ENCODE measurements at regions not wholly inside any gene's neighbourhood (a gene's known extent, or its start where the extent isn't known, plus 50 kb on each side); places are given as distances from the start of the nearest gene placed in this dataset.
"Not testable (repeated sequence)": the region's sequence is repeated elsewhere in the genome, so short reads cannot be mapped to it uniquely, and the experiment has no call there.

GRCh38 chr6:14555804-14556203 lies 438.2 kb downstream of the CD83 start:
- no peak for ATAC-seq
- no peak for DNase-seq (ENCODE audit: low read depth, low spot score)
- in situ Hi-C loops (cut with HindIII; ENCODE audit: low pct_unique_long_range_greater_than_20kb, low sequenced_read_pairs), result no loop called here

GRCh38 chr6:14559746-14560536 lies 442.4 kb downstream of the CD83 start:
- no peak for DNase-seq (ENCODE audit: low read depth, low spot score)
- Histone ChIP-seq H3K27me3 (ENCODE audit: control insufficient read depth, insufficient read depth, low read length) (no peaks in the 10 kb centered on the region), H3K9me3 (ENCODE audit: control insufficient read depth, insufficient read depth, low read depth, low read length) (no peaks in the 10 kb centered on the region), H3K36me3 (ENCODE audit: control insufficient read depth, insufficient read depth, low read length) (no peaks in the 10 kb centered on the region), H3K27ac (ENCODE audit: low read length) (no peak overlapping the region), H3K4me3 (ENCODE audit: low read depth in 2 of 2, low read length in 2 of 2) (no peak overlapping the region), H3K4me1 (ENCODE audit: control insufficient read depth, insufficient read depth, low read length) (no peaks in the 10 kb centered on the region)
- POLR2A ChIA-PET, result no interaction called here
- in situ Hi-C loops (cut with HindIII; ENCODE audit: low pct_unique_long_range_greater_than_20kb, low sequenced_read_pairs), result no loop called here
- CTCF ChIA-PET, result no interaction called here
- TF ChIP-seq CTCF (IDR thresholded peaks at IDR 0.05) (no peak), TCF7L2 (IDR thresholded peaks at IDR 0.05; ENCODE audit: low read depth, low read length) (no peak), REST (IDR thresholded peaks at IDR 0.05; ENCODE audit: insufficient read depth in 1 of 2, low read depth in 2 of 2, low read length in 1 of 2) (no peak), SIN3A (IDR thresholded peaks at IDR 0.05; ENCODE audit: borderline replicate concordance, insufficient read depth, low read depth, low read length) (no peak), POLR2AphosphoS5 (IDR thresholded peaks at IDR 0.05; ENCODE audit: low read depth, low read length) (no peak)
- ATAC-seq, result no peak
- intact Hi-C loops (cut with micrococcal nuclease; ENCODE audit: unreplicated experiment), result no loop called here
- BruUV-seq (replicated peaks), result no TSS peak

More at GRCh38 chr6:14555804-14556203, 438.2 kb downstream of the CD83 start:
- POLR2A ChIA-PET, result no interaction called here
- BruUV-seq (replicated peaks), result no TSS peak
- TF ChIP-seq POLR2AphosphoS5 (IDR thresholded peaks at IDR 0.05; ENCODE audit: low read depth, low read length), result no peak
- no peak for TF ChIP-seq CTCF (IDR thresholded peaks at IDR 0.05)
- no peak for TF ChIP-seq TCF7L2 (IDR thresholded peaks at IDR 0.05; ENCODE audit: low read depth, low read length)
- TF ChIP-seq REST (IDR thresholded peaks at IDR 0.05; ENCODE audit: insufficient read depth in 1 of 2, low read depth in 2 of 2, low read length in 1 of 2), result no peak
- TF ChIP-seq SIN3A (IDR thresholded peaks at IDR 0.05; ENCODE audit: borderline replicate concordance, insufficient read depth, low read depth, low read length), result no peak
- no peaks in the 10 kb centered on the region for H3K36me3 ChIP-seq (ENCODE audit: control insufficient read depth, insufficient read depth, low read length)
- no peak overlapping the region for H3K4me3 ChIP-seq (ENCODE audit: low read depth in 2 of 2, low read length in 2 of 2)
- H3K4me1 ChIP-seq (ENCODE audit: control insufficient read depth, insufficient read depth, low read length), result no peaks in the 10 kb centered on the region
- CTCF ChIA-PET, result no interaction called here
- intact Hi-C loops (cut with micrococcal nuclease; ENCODE audit: unreplicated experiment), result no loop called here
- H3K9me3 ChIP-seq (ENCODE audit: control insufficient read depth, insufficient read depth, low read depth, low read length), result no peaks in the 10 kb centered on the region
- no peak overlapping the region for H3K27ac ChIP-seq (ENCODE audit: low read length)
- no peaks in the 10 kb centered on the region for H3K27me3 ChIP-seq (ENCODE audit: control insufficient read depth, insufficient read depth, low read length)

GRCh38 chr6:14561563-14561962 lies 444.0 kb downstream of the CD83 start:
- in situ Hi-C loops (cut with HindIII; ENCODE audit: low pct_unique_long_range_greater_than_20kb, low sequenced_read_pairs); intact Hi-C loops (cut with micrococcal nuclease; ENCODE audit: unreplicated experiment); H3K27ac ChIP-seq (ENCODE audit: low read length); H3K9me3 ChIP-seq (ENCODE audit: control insufficient read depth, insufficient read depth, low read depth, low read length); H3K4me3 ChIP-seq (ENCODE audit: low read depth in 2 of 2, low read length in 2 of 2); ATAC-seq; H3K27me3 ChIP-seq (ENCODE audit: control insufficient read depth, insufficient read depth, low read length); CTCF ChIA-PET; DNase-seq (ENCODE audit: low read depth, low spot score); BruUV-seq (replicated peaks); POLR2A ChIA-PET; H3K4me1 ChIP-seq (ENCODE audit: control insufficient read depth, insufficient read depth, low read length); H3K36me3 ChIP-seq (ENCODE audit: control insufficient read depth, insufficient read depth, low read length): not testable (repeated sequence)
